HG03521 (cell line): ENCODE measurements at regions not wholly inside any gene's neighbourhood (a gene's known extent, or its start where the extent isn't known, plus 50 kb on each side); places are given as distances from the start of the nearest gene placed in this dataset.

ENCODE experiments used
- ATAC-seq: cut with Tn5 transposase; IDR thresholded peaks from one replicate; pipeline ENCODE4 v1.9.1; 2021; ENCODE audit warnings: mild to moderate bottlenecking, moderate library complexity; ENCODE audit not compliant: unreplicated experiment

DNA sequence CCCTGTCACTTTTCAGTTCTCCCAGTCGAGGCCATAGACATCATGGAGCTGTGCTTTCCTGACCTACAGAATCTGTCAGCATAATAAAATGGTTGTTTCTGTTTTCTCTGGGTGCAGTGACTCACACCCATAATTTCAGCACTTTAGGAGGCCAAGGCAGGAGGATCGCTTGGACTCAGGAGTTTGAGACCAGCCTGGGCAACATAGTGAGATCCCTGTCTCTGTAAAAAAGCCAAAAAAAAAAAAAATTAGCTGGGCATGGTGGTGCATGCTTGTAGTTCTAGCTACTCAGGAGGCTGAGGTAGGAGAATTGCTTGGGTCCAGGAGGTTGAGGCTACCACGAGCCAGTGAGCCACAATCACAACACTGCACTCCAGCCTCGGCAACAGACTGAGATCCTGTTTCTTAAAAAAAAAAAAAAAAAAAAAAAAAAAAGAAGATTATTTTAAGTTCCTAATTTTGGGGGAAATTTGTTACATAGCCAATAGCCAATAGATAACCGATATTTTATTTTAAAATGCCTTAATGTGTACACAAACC is 196.2 kb downstream of the ADSS2 start:
- no peak for ATAC-seq

DNA sequence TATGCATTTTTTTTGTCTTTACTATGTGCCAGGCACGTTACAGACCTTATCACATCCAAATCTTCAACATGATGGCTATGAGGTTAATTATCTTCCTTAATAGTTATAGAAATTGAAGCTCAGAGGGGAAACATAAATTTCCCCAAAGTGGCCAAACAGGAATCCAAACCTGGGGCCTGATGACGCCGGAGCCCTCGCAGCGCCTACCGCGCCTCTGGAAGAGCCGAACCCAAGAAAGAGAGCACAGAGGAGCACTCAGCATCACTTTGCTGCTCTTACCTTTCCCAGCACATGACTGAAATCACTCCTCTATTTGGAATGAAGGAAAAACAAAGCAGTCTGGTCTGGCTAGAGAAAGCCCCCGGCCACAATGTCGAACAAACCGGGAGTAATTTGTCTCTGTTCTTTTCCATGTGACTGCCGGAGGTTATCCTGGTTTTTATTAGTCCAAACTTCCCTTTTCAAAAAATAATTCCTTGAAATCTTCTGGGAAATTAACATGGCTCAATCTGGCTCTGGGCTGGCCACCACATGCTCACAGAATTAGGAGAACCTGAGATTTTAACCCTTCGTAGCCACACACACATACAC is 195.5 kb downstream of the ADSS2 start:
- no peak for ATAC-seq

DNA sequence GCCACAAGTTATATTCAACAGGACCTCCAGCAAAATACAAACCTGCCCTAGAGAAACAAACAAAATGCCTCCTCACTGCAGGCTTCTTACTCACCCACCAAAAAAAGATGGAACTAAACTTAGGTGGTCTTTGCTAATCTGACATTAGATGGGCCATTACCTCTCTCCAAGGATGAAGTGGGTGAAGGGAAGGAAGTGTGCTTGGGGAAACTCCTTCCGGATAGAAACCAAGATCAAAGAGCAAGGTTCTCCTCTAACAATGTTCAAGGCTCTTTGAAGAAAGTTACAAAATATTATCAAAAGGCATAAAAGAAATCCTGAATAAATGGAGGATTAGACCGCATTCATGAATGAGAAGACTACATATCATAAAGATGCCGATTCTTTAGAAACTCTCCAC is 187.5 kb downstream of the ADSS2 start:
- ATAC-seq, result no peak

DNA sequence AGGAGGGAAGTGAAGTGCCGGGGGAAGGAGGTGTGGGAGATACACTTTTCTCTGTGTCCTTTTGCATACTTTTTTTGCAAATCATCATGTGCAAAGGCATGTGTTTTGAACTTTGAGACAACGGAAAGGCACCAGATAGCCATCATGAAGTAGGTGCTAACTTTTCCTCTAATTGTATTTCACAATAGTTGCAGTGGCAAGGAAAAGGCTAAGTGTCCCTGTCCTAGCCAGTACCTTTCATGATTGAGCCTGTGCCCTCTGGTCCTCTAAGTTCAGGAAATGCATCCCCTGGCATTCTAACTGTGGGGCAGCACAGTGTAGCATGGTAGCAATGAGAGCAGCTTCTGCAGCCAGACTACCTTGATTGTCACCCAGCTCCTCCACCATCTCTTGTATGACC is 186.2 kb downstream of the ADSS2 start:
- no peak for ATAC-seq

DNA sequence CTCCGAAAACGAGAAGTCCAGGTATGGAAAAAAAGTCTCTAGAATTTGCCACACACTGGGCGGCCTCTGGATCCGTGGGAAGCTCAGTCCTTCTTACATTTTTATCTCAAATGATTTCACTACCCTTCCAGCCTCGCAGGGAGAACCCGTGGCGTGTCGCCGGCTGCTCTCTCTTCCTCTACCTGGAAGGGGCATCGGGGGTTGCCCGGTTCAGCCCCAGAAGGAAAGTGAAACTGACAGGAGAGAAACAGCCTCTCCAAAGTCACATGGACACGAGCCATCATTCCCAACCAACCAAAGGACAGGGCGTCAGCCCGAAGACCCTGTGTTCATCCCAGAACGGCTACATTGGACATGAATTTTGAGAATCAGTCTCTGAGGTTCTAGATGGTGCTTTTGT is 182.5 kb downstream of the ADSS2 start:
- no peak for ATAC-seq

DNA sequence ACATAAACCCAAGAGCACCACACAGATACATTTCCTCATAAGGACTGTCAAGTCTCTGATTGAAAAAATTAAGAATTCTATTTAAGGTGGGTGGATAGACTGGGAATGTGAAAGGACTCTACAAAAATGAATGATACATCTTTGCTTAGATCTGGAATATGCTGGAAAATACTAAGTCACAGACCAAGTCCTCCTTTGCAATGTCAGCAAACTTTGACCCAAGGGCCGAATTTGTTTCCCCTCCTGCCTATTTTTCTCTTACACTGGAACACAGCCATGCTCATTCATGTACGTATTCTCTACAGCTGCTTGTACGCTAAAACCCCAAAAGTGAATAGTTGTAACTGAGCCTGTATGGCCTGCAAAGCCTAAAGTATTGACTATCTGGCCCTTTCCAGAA is 180.7 kb downstream of the ADSS2 start:
- ATAC-seq, result no peak

DNA sequence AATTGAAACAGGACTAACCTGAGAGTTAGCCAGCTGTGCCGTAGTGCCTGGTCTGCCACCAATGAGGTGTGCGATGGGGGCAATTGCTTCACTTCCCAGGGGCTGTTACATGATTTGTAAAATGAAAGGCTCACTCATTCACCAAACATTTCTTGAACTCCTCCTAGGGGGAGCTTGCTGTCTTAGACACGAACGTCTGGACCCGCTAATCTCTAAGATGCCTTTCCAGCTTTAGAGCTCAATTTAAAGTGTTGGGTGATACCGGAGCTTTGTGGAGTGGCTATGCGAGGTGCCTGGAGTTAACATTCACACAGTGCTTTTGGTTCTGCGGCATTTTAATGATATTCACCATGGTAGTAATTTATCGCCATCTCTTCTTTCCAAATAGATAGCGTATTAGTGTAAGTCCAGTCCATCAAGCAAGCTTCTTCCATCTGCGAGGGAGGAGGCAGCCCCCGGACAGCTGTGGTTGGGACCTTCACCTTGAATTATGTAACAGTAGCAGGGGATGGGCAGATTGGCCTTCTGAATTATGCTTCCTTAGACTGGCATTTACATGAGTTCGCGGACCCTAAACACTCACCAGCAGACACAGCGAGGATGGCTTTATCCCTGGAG is 179.9 kb downstream of the ADSS2 start:
- ATAC-seq, result no peak

DNA sequence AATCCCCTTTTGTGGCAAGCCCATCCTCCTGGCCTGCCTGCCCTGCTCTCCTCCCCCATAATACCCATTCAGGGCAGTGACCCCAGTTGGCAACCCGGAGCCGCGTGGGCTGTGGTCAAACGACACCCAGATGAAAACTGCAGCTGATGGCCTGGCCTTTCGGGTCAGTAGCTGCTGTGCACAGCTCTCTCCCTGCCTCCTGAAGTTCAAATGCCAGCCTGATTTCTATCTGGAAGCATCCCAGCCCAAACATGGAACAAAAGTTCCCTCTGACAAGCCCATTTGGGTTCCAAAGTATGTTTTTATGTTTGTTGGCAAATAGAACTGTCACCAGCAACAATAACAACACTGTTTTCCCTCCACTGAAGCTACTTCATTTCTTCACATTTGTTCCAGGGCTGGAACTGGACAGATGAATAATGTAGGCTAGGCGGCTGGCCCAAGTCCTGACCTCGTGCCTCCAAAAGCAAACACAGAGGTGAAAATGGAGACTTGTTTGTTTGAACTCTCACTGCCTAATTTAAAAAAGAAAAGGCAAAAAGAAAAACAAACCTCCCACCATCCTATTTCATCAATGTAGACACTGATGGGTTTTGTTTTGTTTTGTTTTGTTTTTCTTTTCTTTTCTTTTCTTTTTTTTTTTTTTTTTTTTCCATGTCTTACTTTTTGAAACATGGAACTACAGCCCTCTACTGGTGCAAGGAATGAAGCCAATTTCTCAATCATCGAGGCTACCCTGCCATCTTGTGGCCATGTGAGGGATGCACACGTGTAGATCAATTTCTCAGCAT is 179.0 kb downstream of the ADSS2 start:
- ATAC-seq, result peak; percentile 77

DNA sequence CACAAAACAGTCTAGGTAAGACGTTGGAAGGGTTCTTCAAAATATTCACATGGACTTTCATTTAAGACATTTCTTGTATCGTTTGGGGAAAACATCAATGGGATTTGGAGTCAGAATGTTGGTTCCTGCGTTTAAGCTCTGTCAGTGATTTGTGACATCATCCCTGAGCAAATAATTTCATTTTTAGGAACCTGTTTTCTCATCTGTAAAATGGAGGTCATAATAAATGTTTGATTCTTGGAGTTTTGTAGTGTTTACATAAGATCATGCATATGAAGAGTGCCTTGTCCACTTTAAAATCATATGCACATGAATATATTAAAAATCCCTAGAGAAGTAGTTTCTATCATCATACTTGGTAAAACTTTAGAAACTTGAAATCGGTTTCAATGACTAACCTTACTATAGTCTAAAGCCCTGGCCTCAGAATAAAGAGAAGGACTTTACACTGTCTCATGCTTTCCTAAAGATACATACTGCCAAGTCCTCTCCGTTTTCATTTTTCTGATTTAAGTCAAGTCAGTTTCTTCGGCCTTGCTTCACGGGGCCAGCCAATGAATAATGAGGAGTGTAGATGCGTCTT is 178.4 kb downstream of the ADSS2 start:
- ATAC-seq, result no peak

DNA sequence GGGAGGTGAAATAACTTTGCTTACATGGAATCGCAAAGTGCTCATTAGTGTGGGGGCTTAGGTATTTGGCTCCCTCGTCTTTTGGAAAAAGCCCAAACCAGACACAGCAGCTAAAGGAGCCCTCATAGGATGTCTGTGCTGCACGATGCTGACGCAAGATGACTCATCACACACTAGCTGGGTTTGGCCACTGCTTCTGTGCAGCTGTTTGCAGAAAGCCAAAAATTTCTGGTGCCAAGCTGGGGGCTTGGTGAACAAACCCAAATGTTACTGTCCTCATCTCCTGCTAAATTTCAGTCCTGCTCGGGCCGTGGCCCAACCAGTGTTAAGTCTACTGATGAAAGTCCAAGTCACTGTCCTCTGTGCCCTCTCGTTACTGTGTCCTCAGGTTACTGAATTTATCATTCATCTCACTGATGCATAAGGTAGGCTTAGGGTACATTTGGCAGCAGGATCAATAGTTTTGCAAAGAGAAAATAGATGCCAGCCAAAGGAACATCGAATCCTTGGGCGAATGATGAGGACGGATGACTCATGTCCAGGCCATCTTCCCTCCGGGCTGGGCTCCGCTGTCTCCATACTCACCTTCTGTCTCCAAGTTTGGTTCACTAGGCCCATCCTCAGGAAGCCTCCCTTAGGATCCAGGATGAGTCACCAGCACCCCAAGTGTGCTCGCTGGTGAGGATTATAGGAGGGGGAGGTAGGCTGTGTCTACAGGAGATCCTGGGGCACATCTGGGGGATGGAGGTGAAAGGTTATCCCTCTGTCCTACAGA is 177.7 kb downstream of the ADSS2 start:
- ATAC-seq, result no peak

DNA sequence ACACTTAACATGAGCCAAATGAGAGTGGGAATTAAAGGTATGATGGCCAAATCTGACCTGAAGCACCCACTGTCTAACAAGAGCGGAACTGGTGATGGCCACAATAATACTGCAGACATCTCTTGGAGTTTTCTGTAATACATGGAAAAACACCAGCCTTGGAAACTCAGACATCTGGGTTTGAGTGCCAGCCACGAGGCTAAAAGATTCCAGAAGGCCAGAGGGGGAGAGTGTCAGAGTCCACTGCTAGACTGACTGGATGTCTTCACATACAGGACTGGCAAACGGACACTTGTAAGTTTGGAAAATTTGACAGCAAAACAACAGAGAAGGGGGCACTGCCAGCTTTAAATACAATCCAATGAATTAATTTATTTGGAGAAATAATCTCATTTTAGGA is 175.1 kb downstream of the ADSS2 start:
- ATAC-seq, result no peak

DNA sequence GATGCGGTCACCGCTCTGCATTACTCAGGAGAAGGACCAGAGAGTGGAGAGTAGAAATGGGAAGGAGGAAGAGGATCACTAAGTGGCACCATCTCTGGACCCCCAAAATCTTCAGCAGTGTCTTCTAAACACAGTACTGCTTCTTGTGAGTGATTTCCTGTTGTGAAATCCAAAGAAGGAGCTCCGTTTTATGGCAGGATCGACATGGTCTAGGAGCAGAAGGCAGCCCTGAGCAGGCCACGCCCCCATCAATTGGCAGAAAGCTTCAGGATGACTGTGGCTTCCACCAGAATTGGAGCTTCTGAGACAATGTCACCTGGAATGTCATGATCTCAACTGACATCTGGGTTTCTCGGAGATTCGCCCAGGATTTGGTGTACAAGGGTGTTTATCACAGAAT is 171.5 kb downstream of the ADSS2 start:
- ATAC-seq, result no peak

DNA sequence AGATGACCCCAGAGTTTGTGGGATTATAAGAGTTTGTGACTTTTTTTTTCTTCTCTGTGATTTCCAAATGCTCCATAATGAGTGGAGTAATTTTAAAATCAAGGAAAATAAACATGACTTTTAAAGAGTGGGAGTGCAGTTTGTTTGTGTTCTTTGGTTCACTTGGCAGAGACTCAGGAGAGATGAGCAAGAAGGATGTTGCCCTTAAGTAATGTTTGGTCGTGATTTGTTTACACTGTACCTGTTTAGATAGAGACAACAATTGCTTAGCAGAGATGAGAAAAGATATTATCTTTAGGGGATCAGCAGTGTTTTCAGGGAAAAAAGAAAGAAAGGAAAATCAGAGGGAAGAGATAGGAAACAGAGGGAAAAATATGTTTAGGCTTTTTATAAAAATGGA is 170.8 kb downstream of the ADSS2 start:
- no peak for ATAC-seq

DNA sequence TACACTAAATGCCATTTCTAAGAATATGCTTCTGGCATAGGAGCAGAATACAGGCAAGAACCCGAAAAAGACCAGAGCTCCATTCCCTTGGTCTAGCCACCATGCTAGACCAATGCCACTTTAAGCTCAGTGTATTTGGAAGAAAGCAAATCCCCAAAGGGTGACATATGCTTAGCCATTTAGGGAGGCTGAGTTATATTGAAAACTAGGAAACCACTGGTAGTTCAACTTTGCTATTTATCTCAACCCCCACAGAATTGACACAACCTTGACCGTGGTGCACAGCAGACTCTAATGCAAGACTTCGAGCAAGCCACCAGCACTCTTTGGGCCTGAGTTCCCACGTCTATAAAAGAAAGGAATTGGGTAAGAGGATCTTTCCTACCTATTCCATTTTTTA is 167.9 kb downstream of the ADSS2 start:
- no peak for ATAC-seq

DNA sequence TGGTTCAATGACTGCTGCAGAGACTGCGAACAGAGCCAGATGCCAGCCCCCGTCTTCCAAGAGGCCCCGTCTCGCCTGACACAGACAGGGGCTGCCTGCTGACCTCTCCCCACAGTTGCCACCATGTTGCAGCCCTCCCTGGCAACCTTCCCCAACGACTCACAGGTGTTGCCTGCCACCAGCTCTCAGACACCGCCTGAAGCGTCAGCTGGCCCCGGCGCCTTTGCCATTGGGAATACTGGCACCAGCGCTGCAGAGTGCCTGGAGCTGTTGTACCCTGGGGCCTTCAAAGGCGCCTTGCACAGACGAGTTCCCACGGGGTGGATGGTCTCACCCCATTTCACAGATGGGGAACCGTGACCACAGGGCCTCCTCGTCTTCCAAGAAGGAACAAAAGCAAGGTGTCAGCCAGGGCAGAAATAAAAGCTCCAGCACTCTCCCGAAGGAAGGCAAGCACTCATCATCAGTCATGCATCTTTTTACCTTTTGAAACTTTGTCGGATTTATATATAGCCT is 167.0 kb downstream of the ADSS2 start:
- ATAC-seq, result no peak

DNA sequence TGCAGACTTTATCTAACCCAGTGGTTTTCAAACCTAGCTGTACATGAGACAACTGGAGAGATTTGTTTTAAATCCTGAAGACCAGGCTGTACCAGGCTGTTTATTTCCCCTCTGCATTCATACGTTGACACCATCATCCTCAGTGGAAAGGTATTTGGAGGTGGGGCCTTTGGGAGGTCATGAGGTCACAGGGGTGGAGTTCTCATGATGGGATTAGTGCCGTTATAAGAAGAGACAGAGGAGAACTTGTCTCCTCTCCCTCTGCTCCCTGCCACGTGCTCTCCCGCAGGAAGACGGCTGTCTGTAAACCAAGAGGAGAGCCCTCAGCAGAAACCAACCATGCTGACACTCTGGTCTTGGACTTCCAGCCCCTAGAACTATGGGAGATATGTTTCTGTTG is 165.4 kb downstream of the ADSS2 start:
- no peak for ATAC-seq

DNA sequence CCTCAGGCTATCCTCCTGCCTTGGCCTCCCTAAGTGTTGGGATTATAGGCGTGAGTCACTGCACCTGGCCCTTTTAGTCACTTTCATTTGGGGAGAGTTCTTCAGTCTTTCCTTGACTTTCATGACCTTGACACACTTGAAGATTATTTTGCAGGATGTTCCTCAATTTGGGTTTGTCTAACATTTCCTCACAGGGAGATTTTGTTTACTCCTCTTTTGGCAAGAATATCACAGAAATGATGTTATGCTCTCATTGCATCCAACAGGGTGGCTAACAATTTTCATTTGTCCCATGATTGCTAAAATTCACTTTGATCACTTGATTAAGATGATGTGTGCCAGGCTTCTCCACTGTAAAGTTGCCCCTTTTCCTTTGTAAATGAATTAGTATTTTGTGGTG is 164.0 kb downstream of the ADSS2 start:
- ATAC-seq, result no peak

DNA sequence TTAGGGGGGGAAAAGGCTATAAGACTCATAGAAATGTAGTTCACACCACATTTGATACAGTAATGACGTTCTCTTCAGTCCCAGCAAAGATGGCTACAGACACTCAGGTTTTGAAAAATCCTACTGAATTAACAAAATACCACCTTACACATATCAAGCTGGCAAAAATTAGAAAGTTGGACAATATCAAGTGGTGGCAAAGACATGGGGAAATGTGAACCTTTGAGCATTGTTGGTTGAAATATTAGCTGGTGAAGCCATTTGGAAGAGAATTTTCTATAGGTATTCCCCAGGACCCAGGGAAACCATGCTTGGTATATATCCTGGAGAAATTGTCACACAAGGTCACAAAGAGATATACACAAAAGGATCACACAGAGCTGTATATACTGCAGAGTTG is 163.0 kb downstream of the ADSS2 start:
- no peak for ATAC-seq

DNA sequence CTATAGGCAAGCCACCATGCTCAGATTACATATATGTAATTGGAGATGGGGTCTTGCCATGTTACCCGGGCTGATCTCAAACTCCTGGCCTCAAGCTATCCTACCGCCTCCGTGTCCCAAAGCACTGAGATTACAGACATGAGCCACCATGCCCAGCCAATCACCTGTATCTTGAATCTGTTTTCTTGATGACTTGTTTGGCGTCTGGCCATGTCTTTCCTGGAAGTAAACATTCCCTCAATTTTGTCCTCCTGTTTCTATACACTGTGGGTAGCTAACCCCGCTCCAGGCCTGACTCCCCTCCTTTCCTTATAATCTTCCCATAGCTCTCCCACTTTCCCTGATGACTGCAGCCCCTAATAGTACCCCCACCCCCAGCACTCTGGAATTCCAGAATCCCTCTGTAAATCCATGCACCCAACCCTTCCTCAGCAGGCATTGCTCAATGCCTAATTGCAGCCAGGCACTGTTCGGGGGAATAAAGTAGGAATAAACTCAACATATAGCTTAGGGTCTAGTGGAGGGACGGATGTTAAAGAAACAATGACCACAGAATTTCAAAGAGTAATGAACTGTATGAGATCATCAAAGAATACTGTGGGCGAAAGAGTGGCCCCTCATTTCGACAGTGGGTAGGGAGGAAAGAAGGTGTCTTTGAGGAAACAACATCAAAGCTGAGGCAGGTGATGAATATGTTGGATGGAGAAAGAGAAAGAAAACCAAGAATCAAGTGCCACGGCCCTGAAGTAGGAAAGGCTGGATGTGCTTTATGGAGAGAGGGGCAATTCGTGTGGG is 161.5 kb downstream of the ADSS2 start:
- no peak for ATAC-seq
